GM21447 (cell line): ENCODE measurements at regions not wholly inside any gene's neighbourhood (a gene's known extent, or its start where the extent isn't known, plus 50 kb on each side); places are given as distances from the start of the nearest gene placed in this dataset.

Experiments used
- ATAC-seq: cut with Tn5 transposase; IDR thresholded peaks from one replicate; pipeline ENCODE4 v1.9.1; 2021; ENCODE audit not compliant: unreplicated experiment

DNA sequence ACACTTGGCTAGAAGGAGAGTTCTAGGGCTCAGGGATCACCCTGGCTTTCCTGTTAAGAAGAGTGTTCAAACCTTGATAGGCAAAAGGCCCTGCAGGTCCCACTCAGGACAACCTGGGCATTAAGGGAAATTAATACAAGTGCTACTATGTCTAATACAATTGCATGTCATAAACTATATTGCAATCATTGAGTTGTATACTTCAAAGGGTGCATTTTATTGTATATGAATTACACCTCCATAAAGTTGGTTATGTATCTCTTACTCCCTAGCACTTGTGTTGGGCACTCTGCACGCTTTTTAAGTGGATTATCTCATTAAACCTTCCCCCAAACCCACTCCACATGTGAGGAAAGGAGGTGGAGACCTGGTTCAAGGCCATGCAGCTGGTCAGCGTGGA is 172.1 kb upstream of the GLI2 start:
- no peak for ATAC-seq

DNA sequence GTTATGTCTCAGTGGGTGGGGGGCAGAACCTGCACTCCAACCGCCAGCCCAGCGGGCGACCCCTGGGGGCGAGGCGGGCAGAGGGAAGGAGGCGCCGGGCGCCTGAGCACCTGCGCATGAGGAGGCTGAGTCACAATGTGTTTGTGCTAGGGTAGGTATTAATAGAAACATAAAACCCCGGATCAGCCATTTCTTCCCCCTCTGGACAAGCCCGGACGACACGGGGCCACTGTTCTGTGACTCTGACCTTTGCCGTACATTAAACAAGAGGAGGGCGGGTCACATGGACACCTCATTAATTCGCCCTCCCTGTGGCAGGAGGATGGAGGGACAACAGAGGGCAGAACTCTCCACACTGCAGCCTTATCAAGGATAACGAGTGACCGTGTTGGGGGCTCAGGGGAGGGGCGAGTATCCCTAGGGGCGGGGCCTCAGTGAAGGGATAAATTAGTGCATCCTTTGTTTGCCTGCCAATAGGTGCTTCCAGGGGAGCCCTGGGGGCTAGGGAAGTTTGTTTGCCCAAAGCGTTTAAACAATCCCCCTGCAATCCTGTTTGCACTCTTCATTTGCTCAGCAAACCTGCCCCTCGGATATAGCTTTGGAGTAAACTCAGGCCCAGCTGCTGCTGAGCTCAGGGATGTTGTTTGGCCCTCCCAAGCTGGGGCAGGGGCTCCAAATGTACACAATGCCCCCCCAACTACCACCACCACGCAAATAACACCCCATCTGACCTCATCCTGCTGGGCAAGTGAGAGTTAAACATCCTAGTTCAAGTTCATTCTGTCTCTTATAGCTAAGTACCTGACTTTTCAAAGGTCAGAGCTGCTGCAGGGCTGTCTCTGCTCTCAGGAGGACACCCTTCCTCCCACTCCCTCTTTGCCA is 171.2 kb upstream of the GLI2 start:
- no peak for ATAC-seq

DNA sequence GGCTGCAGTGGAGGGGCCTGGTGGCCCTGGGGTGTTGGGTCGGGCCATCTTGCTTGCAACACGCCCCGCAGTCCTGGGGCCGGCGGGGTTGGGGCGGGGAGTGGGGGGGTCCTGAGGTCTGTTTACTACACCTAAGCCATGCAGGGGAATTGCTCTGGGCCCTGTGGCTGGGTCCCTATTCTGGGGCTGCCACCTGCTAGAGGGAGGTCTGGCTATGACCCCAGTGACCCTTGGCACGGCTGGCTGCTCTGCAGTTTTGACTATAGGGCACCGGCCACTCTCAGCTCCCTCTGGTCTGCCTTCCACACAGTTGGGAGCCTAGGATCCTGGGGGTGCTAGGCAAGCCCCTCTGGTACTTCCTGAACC is 170.6 kb upstream of the GLI2 start:
- no peak for ATAC-seq

DNA sequence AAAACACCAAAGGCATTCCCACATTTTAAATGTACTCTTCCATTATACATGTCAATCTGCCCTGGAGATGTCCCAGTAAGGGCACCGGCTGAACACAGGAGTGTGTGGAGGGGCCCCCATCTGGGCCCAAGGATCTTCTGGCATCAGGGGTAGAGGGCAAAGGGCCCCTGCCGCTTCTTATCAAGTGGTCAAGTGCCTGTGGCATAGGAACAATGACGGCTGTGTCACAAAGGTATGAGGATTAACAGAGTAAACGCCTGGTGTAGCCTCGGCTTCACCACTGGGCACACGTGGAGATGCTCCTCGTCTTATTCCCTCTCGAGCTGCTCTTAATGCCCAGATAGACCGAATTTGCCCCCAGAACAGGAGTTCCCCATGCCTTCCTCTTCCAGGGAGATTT is 169.7 kb upstream of the GLI2 start:
- ATAC-seq = no peak

DNA sequence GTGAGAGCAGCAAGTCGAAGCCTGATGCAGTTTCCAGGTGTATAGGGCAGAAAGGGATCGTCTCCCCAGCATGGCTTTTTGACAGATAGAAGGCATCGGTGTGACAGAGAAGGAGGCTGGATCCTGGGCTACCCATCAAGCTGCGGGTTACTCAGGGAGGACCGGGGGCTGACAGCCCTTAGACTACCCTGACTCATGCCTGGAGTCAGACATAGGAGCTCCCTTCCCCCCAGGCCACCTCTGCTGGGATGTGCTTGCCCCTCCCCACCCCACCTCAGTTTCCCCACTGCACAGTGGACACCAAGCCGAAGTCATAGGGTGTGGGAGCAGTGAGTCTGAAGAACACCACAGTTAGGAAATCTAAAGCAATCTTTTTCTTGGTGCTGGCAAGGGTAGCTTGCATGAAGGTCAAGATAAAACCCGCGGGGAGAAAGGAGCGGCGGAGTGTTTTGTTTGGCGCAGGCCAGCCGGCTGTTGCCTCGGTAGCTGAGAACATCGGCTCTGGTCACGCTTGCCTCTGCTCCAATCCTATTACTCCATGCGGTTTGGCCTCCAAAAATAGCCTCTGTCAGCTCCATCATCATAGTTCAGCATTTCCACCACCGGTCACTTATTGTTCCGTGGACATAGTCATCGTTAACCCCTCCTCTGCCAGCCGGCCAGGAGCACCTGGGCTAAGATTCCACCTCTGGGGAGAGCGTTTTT is 169.2 kb upstream of the GLI2 start:
- no peak for ATAC-seq

DNA sequence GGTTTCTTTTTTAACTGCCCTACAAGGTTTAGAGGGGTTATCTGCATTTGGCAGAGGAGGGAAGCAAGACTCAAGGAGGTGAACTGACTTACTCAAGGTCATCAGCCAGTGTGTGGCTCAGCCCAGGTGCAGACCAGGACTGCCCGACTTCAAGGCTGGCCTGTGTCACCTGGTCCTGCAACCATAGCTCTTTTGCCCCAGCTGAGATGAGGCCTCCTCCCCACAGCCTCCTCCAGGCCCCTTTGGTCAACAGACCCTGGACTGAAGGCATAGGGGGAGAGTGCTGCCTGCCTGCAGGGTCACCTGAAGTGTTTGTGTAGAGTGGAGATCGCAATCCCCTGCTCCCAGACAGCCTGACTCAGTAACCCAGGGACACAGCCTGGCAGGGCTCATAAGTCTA is 168.5 kb upstream of the GLI2 start:
- ATAC-seq = no peak

DNA sequence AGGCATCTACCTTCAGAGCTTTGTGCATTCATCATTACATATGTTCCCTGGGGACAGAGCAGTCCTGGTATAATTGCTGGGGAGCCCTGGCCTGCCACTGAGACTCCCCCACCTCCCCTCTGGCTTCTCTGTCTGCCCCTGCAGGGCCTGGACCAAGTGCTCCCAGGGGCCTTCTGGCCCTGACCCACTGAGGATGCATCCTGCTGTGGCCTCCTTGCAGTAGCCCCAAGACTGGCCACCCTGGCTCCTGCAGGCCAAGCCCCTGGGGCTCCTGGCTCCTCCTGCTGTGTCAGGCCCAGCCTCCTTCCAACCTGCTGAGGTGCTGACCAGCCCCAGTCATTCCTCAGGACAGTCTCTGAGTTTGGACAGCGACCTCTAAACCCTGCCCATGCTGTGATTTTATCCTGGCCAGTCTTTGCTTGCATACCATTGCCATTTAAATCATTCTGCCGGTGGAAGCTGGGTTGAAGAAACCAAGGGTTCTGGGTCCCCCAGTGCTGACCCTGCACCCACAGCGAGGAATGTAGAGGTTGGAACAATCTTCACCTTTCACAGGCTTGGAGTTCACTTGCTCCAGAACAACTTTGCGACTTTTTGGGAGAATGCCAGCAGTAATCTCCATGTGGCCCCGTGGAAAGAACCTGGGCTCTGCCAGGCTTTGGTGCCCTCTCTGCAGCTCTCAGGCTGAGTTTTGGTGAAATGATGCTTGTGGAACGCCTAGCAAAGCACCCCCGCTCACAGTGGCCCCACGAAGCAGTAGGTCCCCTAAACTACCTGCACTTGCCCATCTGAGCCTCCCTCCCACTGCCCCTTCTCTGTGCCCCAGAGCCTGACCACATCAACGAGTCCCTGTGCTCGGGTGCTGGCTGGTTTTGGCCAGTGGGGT is 167.3 kb upstream of the GLI2 start:
- no peak for ATAC-seq

DNA sequence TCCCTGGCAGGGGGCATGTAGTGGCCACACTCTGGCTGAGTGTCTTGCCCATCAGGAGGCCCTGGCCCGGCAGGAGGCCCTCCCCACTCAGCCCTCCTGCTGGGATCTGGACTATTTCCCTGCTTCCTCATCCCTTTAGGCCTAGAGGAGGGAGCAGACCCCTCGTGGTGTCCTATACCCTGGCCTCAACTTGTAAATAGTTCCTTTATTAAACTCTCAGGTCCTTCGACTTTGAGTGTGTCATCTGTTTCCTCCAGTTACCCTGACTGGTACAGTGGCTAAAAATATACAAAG is 166.7 kb upstream of the GLI2 start:
- ATAC-seq = no peak

DNA sequence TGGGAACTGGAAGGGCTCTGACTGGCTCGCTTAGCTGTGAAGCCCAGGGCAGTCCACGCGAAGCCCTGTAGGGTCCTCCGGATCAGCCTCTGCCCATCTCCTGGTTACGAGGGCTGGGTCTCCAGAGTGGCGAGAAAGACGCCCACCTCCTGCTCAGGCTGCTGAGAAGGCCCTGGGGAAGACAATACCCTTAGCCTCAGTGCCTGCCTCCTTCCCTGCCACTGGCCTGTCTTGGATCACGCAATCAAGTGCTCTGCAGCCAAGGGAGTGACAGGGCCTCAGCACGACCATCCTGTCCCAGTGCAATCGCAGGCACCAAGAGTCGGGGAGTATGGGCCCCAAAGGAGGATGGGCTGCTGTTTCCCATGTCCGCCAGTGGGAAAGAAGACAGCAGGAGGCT is 165.7 kb upstream of the GLI2 start:
- no peak for ATAC-seq

DNA sequence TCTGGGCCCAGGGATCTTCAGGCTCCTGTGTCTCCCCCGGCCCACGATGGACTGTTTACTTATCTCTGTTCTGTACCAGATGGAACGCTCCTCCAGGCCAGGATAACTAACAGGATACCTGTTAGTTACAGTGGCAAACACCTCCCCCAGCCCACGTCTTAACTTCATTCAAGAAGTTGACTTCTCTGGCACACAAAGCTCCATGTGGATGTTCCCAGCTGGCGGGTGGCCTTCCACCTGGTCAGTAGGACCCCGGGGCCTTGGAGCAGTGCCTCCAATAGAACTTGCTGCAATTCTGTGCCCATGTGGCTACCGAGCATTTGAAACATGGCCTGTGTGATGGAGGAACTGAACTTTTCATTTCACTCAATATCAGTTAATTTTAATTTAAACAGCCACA is 165.1 kb upstream of the GLI2 start:
- no peak for ATAC-seq

DNA sequence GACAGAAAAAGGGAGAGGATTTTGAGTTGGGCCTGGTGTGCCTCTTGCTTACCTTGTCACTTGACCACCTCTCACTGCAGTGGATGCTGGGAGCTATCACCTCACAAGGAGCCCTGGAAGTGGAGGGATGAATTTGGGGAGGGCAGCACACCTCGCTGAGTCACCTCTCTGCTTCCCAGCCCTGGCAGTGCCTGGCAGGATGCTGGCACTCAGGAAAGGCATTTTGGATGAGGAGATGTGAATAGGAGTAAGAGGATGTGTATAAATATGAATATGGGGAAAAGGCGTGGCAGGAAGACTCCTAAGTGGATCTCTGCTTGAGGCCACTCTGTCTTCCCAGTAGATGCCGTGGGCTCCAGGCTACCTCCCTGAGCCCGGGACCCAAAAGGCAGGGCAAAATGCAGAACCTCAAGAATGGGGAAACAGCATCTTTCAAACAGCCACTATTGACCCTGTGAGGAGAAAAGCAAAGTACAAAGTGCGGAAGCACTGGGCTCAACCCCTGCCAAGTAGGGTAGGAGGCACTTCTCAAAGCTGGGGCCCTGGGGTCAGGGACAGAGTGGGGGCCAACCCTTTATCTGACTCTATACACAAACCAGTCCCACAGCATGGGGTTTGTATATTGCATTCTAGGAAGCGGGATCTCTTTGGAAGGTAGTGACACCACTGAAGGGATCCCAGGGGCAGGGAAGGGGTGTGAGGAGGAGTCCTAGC is 164.5 kb upstream of the GLI2 start:
- no peak for ATAC-seq

DNA sequence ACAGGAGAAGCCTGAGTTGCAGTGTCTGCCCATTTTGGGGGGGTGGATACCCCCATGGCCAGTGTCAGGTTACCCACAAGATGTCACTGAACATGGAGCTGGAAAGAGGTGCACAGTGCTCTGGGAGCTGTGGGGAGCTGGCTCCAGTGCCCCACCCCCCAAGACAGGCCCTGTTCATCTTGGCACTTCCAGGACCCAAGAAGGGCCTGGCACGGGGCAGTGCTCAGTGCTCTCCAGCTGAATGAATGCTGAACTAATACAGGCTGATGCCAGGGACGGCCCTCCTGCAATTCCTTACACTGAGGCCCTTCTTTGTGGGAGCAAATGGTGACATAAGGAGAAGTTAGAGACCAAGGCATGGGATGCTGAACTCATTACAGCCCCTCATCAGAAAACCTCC is 163.4 kb upstream of the GLI2 start:
- no peak for ATAC-seq

DNA sequence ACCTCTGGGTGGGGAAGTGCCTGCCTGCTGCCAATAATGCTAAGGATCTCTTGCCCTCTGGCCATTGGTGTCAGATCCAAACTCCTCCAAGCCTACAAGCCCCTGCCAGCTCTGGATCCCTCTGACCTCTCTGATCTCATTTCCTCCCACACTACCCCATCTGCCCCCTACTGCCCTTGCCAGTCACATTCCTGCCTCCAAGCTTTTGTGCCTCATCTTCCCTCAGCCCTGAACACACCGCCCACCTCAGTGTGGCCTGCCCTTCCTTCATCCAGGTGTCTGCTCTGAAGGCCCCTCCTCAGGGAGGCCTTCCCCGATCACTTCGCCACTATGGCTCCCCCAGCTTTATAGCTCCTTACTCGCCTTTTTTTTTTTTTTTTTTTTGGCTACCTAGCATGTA is 161.0 kb upstream of the GLI2 start:
- ATAC-seq = no peak

DNA sequence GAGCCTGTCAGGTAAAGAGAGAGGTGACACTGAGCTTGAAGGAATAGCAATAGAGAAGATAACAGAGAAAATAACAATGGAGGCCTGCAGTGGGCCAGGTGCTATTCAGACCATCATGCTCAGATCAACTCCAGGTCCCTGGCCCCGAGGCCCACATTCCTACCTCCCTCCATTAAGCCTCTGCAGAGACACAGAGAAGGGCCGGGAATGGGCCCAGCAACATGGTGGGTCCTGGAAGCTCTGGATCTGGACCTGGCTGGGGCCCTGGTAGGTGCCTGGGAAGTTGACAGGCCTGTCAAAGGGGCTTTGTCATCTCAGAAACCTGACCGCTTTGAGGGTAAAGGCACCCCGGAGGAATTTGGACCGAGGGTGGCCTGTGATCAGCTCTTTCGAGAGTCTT is 159.7 kb upstream of the GLI2 start:
- ATAC-seq = no peak

DNA sequence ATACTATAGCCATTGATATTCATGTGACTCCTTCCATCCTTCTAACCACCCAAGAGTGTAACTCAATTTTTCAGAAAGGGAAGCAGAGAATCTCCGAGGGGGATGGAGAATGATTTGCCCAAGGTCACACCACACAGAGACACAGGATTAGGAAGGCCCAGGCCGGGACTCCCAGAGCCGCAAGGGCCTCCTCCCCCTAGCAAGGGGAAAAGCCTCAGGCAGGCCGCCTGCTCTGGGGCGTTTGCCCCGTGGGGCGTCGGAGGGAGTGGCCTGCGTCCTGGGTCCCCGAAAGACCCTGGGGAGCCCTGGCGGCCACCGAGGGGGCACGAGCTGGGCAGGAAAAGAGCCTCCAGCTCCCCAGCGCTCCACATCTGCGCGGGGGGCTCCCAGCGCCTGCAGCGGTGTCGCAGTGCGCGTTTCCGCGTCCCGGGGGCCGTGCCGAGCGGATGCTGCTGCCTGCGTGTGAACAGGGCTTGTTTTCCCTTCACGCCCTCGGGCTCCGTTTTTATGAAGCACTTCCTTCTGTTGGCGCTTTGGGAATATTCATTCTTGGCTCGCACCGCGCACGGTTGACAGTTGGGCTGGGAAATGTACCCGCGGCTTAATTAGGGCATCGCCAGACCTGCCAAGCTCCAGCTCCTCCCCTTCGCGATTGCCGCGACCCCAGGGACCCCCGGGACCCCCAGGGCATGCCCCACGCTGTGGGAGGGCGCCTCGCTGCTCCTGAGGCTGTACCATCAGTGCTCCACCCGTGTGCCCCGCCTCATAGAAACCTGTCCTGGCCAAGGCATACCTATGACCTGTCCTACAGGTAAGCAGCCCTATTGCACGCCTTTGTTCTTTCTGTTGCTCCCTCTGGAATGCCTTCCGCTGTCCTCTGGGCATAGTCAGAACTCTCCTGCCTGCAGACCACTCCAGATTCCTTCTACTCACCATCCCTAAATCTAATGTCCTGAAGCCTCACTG is 158.9 kb upstream of the GLI2 start:
- ATAC-seq = no peak

DNA sequence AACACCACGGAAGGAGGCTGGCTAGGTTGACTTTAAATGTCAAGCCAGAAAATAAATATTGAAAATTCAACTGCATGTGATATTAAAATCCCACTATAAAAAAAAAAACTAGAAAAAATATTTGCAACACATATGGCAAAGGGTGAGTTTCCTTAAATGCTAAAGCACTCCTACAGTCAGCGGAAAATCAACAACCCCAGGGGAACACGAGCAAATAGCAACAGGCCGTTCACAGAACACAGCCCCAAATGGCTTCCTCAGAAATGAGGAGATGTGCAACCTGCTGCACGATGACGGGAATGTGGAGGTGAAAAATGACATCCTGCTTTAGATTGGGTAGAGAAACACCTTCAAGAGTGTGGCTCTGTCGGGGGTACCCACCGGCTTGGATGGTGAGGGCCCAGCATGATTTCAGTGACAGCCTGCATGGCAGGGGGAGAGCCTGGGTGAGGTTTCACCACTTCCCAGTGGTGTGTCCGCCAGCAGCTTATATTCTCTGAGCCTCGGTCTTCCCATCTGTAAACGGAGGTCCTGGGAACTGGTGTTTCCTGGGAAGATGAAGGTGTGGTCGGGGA is 157.9 kb upstream of the GLI2 start:
- no peak for ATAC-seq

DNA sequence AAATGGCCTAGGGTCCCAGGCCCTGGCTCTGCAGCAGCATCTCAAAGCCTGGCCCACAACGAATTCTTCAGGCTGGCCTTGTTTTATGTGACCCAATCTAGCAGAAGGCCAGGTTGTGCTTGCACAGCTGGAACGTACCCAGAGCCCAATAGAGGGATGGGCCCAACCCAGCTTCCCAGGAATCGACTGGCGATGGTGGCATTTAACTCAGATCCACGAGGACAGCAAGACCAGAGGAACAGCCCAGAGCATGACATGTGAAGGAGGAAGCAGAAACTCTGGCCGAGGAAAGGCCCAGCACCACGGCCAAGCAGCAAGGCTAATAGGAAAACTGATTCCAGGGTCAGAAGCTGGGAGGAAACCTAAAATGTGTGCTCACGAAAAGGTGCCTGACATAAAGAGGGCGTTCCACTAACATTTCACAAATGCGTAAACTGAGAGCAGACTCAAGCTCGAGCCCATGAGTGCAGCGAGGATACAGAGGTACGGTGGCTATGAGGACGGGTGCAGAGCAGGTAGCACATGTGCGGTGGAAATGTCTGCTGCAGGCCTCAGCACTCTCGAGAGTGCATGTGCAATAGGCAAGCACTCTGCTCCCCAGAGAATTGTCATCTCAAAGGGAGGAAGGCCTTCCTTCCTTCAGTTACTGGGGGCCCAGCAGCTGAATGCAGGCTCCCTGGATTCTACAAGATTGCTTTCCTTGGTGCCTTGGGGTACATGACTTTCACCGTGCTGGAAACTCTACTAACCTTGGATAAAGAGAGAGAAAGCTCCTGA is 156.9 kb upstream of the GLI2 start:
- ATAC-seq = no peak

DNA sequence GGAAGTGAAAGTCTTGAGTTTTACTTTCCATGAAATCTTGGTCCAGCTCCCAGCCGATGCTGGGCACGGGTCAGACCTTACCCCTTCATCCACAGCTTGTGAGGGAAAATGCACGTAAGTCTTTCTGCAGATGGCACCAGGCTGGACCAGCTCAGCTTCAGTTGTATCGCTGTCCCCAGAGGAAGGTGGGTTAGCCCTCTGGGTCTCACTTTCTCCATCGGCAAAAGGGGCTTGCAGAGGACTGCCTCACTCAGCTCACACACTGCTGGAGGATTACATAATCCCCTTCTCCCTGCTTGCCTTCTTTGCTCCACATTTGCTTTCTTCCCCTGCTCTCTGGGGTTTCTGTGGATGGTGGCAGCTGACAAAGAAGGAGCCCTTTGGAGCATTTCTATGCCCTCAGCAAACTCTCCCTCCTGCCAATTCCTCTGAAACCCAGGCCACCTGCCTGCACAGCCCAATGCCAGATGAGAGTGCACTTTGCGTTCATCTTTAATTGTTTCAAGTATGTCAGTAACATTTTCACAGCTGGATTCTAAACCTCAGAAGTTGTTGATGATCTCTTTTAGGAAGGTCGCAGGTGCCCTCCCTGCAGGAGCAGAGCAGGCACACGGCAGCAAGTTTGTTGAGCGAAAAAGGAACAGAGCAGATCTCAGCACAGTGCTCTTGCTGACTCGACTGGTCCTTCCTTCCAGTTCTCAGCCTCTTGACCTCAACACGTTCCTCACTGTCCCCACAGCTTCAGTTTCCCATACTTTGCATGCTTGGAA is 155.6 kb upstream of the GLI2 start:
- ATAC-seq = no peak
